H1 (cell line): ENCODE measurements at regions not wholly inside any gene's neighbourhood (a gene's known extent, or its start where the extent isn't known, plus 50 kb on each side); places are given as distances from the start of the nearest gene placed in this dataset.

ENCODE experiments used
- CTCF ChIA-PET: fragments of 300-600 bp; sonication (Branson Sonifier 250); formaldehyde crosslinking; loops from one replicate; lab custom pipeline; 2021; ENCODE audit not compliant: partially characterized antibody; lab: Charles Lee
- POLR2A ChIA-PET: fragments of 300-600 bp; sonication (Branson Sonifier 250); formaldehyde crosslinking; loops from one replicate; lab custom pipeline; 2021; ENCODE audit warnings: inconsistent platforms; ENCODE audit not compliant: partially characterized antibody; lab: Charles Lee
- DNase-seq, 2 experiments: peaks; one replicate each; pipeline versions ENCODE4 v3.0.0 to v3.0.0-alpha.2; 2010 to 2022; ENCODE audit warnings: low spot score in 2 of 2, low read depth in 1 of 2, mixed read lengths in 1 of 2
- FAIRE-seq: peaks from 2 replicates; lab custom pipeline; 2011; peaks lifted over from hg19 to GRCh38; lab: Jason Lieb, UNC
- H2AFZ ChIP-seq: 2 replicates; pipeline ENCODE4 v1.8.1; 2012; ENCODE audit warnings: low read length, inconsistent platforms
- H2AK5ac ChIP-seq: 2 replicates; pipeline ENCODE4 v1.6.1; 2013; ENCODE audit warnings: low read depth, low read length
- H2BK120ac ChIP-seq: replicated peaks from 2 replicates; pipeline ENCODE3; 2013; ENCODE audit warnings: low read depth, low read length, inconsistent platforms
- H2BK12ac ChIP-seq: 2 replicates; pipeline ENCODE4 v1.6.1; 2013; ENCODE audit warnings: low read depth, low read length
- H2BK15ac ChIP-seq: 2 replicates; pipeline ENCODE4 v1.6.1; 2013; ENCODE audit warnings: low read length
- H2BK20ac ChIP-seq: 2 replicates; pipeline ENCODE4 v1.6.1; 2013; ENCODE audit warnings: low read length
- H2BK5ac ChIP-seq: 2 replicates; pipeline ENCODE4 v1.6.1; 2013; ENCODE audit warnings: low read depth, low read length
- H3K14ac ChIP-seq: 2 replicates; pipeline ENCODE4 v1.6.1; 2013; ENCODE audit warnings: inconsistent platforms; ENCODE audit not compliant: insufficient read length
- H3K18ac ChIP-seq: 2 replicates; pipeline ENCODE4 v1.6.1; 2013; ENCODE audit warnings: low read length; ENCODE audit errors: extremely low read depth
- H3K23ac ChIP-seq: 2 replicates; pipeline ENCODE4 v1.6.1; 2013; ENCODE audit warnings: inconsistent platforms; ENCODE audit not compliant: insufficient read length
- H3K23me2 ChIP-seq: 2 replicates; pipeline ENCODE4 v1.6.1; 2013; ENCODE audit warnings: low read depth, low read length
- H3K27ac ChIP-seq: 2 replicates; pipeline ENCODE4 v1.6.1; 2011; ENCODE audit warnings: low read depth, low read length, inconsistent platforms
- H3K27me3 ChIP-seq, 4 experiments: replicated peaks in 1 of 4; 1 replicate in 1 of 4; 2 replicates in 3 of 4; pipeline versions ENCODE4 v1.6.1 to v1.8.1; 2011 to 2013; ENCODE audit warnings: low read length in 3 of 4, mild to moderate bottlenecking in 3 of 4, inconsistent platforms in 2 of 4, mixed read lengths in 2 of 4, moderate library complexity in 1 of 4; ENCODE audit not compliant: control insufficient read depth in 3 of 4, insufficient read depth in 3 of 4; ENCODE audit errors: extremely low read depth in 1 of 4
- H3K36me3 ChIP-seq, 4 experiments: 2 replicates each; pipeline versions ENCODE4 v1.6.1 to v1.8.1; 2011 to 2013; ENCODE audit warnings: mild to moderate bottlenecking in 4 of 4, low read length in 3 of 4, moderate library complexity in 2 of 4, control low read depth in 1 of 4, inconsistent platforms in 1 of 4; ENCODE audit not compliant: insufficient read depth in 4 of 4, control insufficient read depth in 2 of 4
- H3K4ac ChIP-seq: replicated peaks from 2 replicates; pipeline ENCODE3; 2013; ENCODE audit warnings: low read length, low read depth, mixed read lengths, inconsistent platforms; ENCODE audit not compliant: insufficient read length
- H3K4me1 ChIP-seq, 4 experiments: replicated peaks in 1 of 4; 1 replicate in 1 of 4; 2 replicates in 3 of 4; pipeline versions ENCODE4 v1.6.1 to v1.8.1; 2011 to 2013; ENCODE audit warnings: low read length in 3 of 4, inconsistent platforms in 2 of 4, mixed read lengths in 1 of 4; ENCODE audit not compliant: insufficient read depth in 4 of 4, control insufficient read depth in 3 of 4
- H3K4me2 ChIP-seq, 2 experiments: 2 replicates each; pipeline versions ENCODE4 v1.6.1 to v1.8.1; 2011 to 2013; ENCODE audit warnings: low read depth in 2 of 2, low read length in 2 of 2, control low read depth in 1 of 2, inconsistent platforms in 1 of 2, mild to moderate bottlenecking in 1 of 2; ENCODE audit not compliant: insufficient read depth in 1 of 2
- H3K4me3 ChIP-seq, 4 experiments: fragments of 200-600, 300-600 bp in 1 of 4; sonication (generic), shearing (Covaris generic), sonication (Bioruptor Twin) in 1 of 4; 2 replicates each; pipeline versions ENCODE4 v1.5.1 to v1.8.1; 2011 to 2016; ENCODE audit warnings: low read length in 4 of 4, low read depth in 3 of 4, control low read depth in 2 of 4, inconsistent platforms in 2 of 4, mild to moderate bottlenecking in 2 of 4, mixed read lengths in 1 of 4, moderate library complexity in 1 of 4; ENCODE audit not compliant: insufficient read depth in 2 of 4; ENCODE audit errors: extremely low read depth in 1 of 4
- H3K56ac ChIP-seq: replicated peaks from 2 replicates; pipeline ENCODE3; 2013; ENCODE audit warnings: low read depth, mild to moderate bottlenecking, mixed read lengths, low read length, inconsistent platforms; ENCODE audit not compliant: insufficient read length
- H3K79me1 ChIP-seq: 2 replicates; pipeline ENCODE4 v1.6.1; 2013; ENCODE audit warnings: low read depth, low read length, control low read depth
- H3K79me2 ChIP-seq, 2 experiments: 2 replicates each; pipeline versions ENCODE4 v1.6.1 to v1.8.1; 2012 to 2013; ENCODE audit warnings: low read length in 2 of 2, mild to moderate bottlenecking in 2 of 2, inconsistent platforms in 1 of 2; ENCODE audit not compliant: insufficient read depth in 2 of 2, control insufficient read depth in 1 of 2
- H3K9ac ChIP-seq, 4 experiments: replicated peaks in 1 of 4; 1 replicate in 1 of 4; 2 replicates in 3 of 4; pipeline versions ENCODE4 v1.6.1 to v1.8.1; 2011 to 2013; ENCODE audit warnings: low read depth in 3 of 4, low read length in 3 of 4, control low read depth in 2 of 4, mild to moderate bottlenecking in 2 of 4, moderate library complexity in 2 of 4, inconsistent platforms in 1 of 4; ENCODE audit errors: extremely low read depth in 1 of 4
- H3K9me3 ChIP-seq, 2 experiments: 2 replicates each; pipeline versions ENCODE4 v1.6.1 to v1.8.1; 2012 to 2013; ENCODE audit warnings: mild to moderate bottlenecking in 2 of 2, moderate library complexity in 2 of 2, control low read depth in 1 of 2, inconsistent platforms in 1 of 2, low read depth in 1 of 2, low read length in 1 of 2, mixed read lengths in 1 of 2; ENCODE audit not compliant: insufficient read depth in 2 of 2
- H4K20me1 ChIP-seq, 2 experiments: replicated peaks in 1 of 2; 2 replicates each; pipeline versions ENCODE3 to v1.8.1; 2011 to 2013; ENCODE audit warnings: inconsistent platforms in 2 of 2, low read length in 2 of 2, mild to moderate bottlenecking in 1 of 2; ENCODE audit not compliant: insufficient read depth in 2 of 2, control insufficient read depth in 1 of 2
- H4K5ac ChIP-seq: 2 replicates; pipeline ENCODE4 v1.6.1; 2013; ENCODE audit warnings: low read length, low read depth, mixed read lengths, inconsistent platforms; ENCODE audit not compliant: insufficient read length
- H4K8ac ChIP-seq: 2 replicates; pipeline ENCODE4 v1.8.0; 2013; ENCODE audit warnings: mild to moderate bottlenecking, moderate library complexity, low read length, inconsistent platforms; ENCODE audit not compliant: insufficient read depth; ENCODE audit errors: extremely low read depth
- H4K91ac ChIP-seq: replicated peaks from 2 replicates; pipeline ENCODE3; 2013; ENCODE audit warnings: low read length, mixed read lengths, inconsistent platforms; ENCODE audit not compliant: insufficient read length
- BRCA1 ChIP-seq: IDR thresholded peaks from 2 replicates; pipeline ENCODE4 v1.6.1; 2012; ENCODE audit warnings: low read depth, low read length, improper control_type of control experiment
- CHD1 ChIP-seq: IDR thresholded peaks from 2 replicates; pipeline ENCODE4 v1.6.1; 2012; ENCODE audit warnings: low read depth, low read length, improper control_type of control experiment
- FOSL1 ChIP-seq: IDR thresholded peaks from 2 replicates; pipeline ENCODE4 v1.6.1; 2011; ENCODE audit warnings: mild to moderate bottlenecking, low read depth, low read length, moderate library complexity; ENCODE audit not compliant: insufficient read depth
- GTF2F1 ChIP-seq: IDR thresholded peaks from 2 replicates; pipeline ENCODE4 v1.6.1; 2012; ENCODE audit warnings: low read depth, low read length, improper control_type of control experiment, borderline replicate concordance
- KDM4A ChIP-seq: IDR thresholded peaks from one replicate; pipeline ENCODE4 v1.7.1; 2012; ENCODE audit warnings: low read depth, mild to moderate bottlenecking, moderate library complexity, low read length, inconsistent platforms; ENCODE audit not compliant: severe bottlenecking
- KDM5A ChIP-seq: fragments of 200-600 bp; IDR thresholded peaks from 2 replicates; pipeline ENCODE4 v1.7.1; 2012; ENCODE audit warnings: mild to moderate bottlenecking, low read length, inconsistent platforms, mixed read lengths
- NRF1 ChIP-seq: IDR thresholded peaks from 2 replicates; pipeline ENCODE4 v1.6.1; 2011; ENCODE audit warnings: mild to moderate bottlenecking, low read depth, low read length, improper control_type of control experiment
- POU5F1 ChIP-seq: IDR thresholded peaks from 2 replicates; pipeline ENCODE4 v1.6.1; 2011; ENCODE audit warnings: low read depth, mild to moderate bottlenecking, low read length, moderate library complexity
- SRF ChIP-seq: IDR thresholded peaks from 2 replicates; pipeline ENCODE4 v1.6.1; 2011; ENCODE audit warnings: mild to moderate bottlenecking, low read depth, low read length, moderate library complexity
- TAF7 ChIP-seq: optimal IDR thresholded peaks from 2 replicates; pipeline ENCODE3; 2011; ENCODE audit warnings: low read depth, mild to moderate bottlenecking, inconsistent platforms, low read length, moderate library complexity, borderline replicate concordance
- ZNF274 ChIP-seq: IDR thresholded peaks from 2 replicates; pipeline ENCODE4 v1.7.0; 2012; ENCODE audit warnings: low read length, borderline replicate concordance; ENCODE audit errors: extremely low read depth
- WGBS, 2 experiments: shearing (Covaris generic) in 1 of 2; methylation state at CpG; one replicate each; pipeline versions ENCODE4 v1.1.6 to v1.1.7; 2013 to 2015; ENCODE audit warnings: low lambda C conversion rate in 2 of 2, mixed read lengths in 2 of 2, inconsistent platforms in 1 of 2, low coverage in 1 of 2, missing lambda C conversion rate in 1 of 2; ENCODE audit not compliant: insufficient replicate concordance in 2 of 2, insufficient coverage in 1 of 2, insufficient read length in 1 of 2; ENCODE audit errors: extremely low coverage in 1 of 2, missing lambda C conversion rate in 1 of 2; 5-methylcytosine and 5-hydroxymethylcytosine counted together

- Histone ChIP-seq H2BK120ac (no peak overlapping the region), H3K4me1 (no peaks in the 10 kb centered on the region), H2BK5ac (no peak overlapping the region), H2BK12ac (no peak overlapping the region), H4K8ac (no peak overlapping the region), H3K4me3 (no peak overlapping the region), H3K56ac (no peak overlapping the region), H3K23me2 (no peaks in the 10 kb centered on the region), H3K79me1 (no peaks in the 10 kb centered on the region), H2BK15ac (no peak overlapping the region), H2AFZ (no peak overlapping the region), H4K5ac (no peak overlapping the region), H2BK20ac (no peak overlapping the region), H3K36me3 (no peaks in the 10 kb centered on the region), H3K9ac (no peak overlapping the region), H3K4ac (no peak overlapping the region), H3K4me2 (no peak overlapping the region), H3K79me2 (no peaks in the 10 kb centered on the region), H3K9me3 (no peaks in the 10 kb centered on the region), H4K91ac (no peak overlapping the region), H2AK5ac (no peak overlapping the region), H3K27me3 (no peaks in the 10 kb centered on the region), H4K20me1 (no peaks in the 10 kb centered on the region), H3K18ac (no peak overlapping the region), H3K14ac (no peak overlapping the region), H3K23ac (no peak overlapping the region), H3K27ac (no peak overlapping the region)
- no peak for FAIRE-seq
- WGBS, 2 experiments, result 89% methylated on average over 4 of the region's 4 CpGs; no CpG with 5 or more reads in 1 of the 2 experiments
- no peak for TF ChIP-seq POU5F1
- no peak for TF ChIP-seq KDM5A
- TF ChIP-seq TAF7, result no peak
- no peak for TF ChIP-seq ZNF274
- no peak for TF ChIP-seq GTF2F1
- TF ChIP-seq FOSL1, result no peak
- no peak for TF ChIP-seq KDM4A
- no peak for TF ChIP-seq NRF1
- no peak for TF ChIP-seq CHD1
- TF ChIP-seq BRCA1, result no peak
- TF ChIP-seq SRF, result no peak
- no peak for DNase-seq
- POLR2A ChIA-PET, result no interaction called here
- CTCF ChIA-PET, result no interaction called here
Measured at GRCh38 chr15:91665212-91665611, 188.3 kb upstream of the SLCO3A1 start.
